ENCODE measurements at regions not wholly inside any gene's neighbourhood (a gene's known extent, or its start where the extent isn't known, plus 50 kb on each side); places are given as distances from the start of the nearest gene placed in this dataset.
"Not testable (repeated sequence)": the region's sequence is repeated elsewhere in the genome, so short reads cannot be mapped to it uniquely, and the experiment has no call there.

DNA sequence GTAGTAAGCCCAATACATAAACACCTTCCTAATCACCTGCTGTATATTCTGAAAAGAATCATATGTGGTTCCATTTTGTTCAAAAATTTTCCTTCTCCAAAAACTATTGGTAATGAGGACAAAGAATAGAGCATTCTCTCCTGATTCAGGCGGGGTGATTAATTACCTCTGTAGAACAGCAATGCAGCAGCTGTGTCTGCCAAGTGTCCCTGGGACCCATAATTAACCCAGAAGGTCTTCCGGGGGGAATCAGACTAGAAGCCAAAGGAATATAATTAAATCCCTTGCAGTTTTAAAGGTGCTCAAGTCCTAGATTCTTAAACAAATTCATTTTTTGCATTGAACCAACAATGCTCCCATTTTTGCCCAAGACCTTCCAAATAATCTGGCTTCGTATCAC is 60.3 kb upstream of the ABLIM1 start:
- Mint-ChIP-seq H3K9me3 (no peaks in the 10 kb centered on the region), H3K27ac (no peak overlapping the region), H3K4me3 (no peak overlapping the region), H3K4me1 (peaks cover 15% of the 10 kb centered on the region), H3K27me3 (ENCODE audit: insufficient read depth) (no peaks in the 10 kb centered on the region), H3K36me3 (ENCODE audit: low read depth) (no peaks in the 10 kb centered on the region)
- 88 to 100% methylated on average over 1 to 3 of the region's 3 CpGs for WGBS, 2 experiments (ENCODE audit: insufficient coverage in 1 of 2, insufficient read length in 1 of 2)
- Histone ChIP-seq H3K27me3 (ENCODE audit: control insufficient read depth, insufficient read depth, low read length, poor library complexity, severe bottlenecking) (no peaks in the 10 kb centered on the region), H3K36me3 (ENCODE audit: control insufficient read depth, insufficient read depth, low read length) (no peaks in the 10 kb centered on the region), H3K4me3 (ENCODE audit: low read length) (no peak overlapping the region), H3K4me1 (ENCODE audit: control insufficient read depth, insufficient read depth, low read length) (no peaks in the 10 kb centered on the region), H3K27ac (ENCODE audit: low read depth, low read length) (no peak overlapping the region), H3K9me3 (ENCODE audit: control insufficient read depth, low read length) (no peaks in the 10 kb centered on the region), H3K9ac (ENCODE audit: extremely low read depth, low read length, poor library complexity, severe bottlenecking) (no peak overlapping the region)
- TF ChIP-seq, protein P1, sequence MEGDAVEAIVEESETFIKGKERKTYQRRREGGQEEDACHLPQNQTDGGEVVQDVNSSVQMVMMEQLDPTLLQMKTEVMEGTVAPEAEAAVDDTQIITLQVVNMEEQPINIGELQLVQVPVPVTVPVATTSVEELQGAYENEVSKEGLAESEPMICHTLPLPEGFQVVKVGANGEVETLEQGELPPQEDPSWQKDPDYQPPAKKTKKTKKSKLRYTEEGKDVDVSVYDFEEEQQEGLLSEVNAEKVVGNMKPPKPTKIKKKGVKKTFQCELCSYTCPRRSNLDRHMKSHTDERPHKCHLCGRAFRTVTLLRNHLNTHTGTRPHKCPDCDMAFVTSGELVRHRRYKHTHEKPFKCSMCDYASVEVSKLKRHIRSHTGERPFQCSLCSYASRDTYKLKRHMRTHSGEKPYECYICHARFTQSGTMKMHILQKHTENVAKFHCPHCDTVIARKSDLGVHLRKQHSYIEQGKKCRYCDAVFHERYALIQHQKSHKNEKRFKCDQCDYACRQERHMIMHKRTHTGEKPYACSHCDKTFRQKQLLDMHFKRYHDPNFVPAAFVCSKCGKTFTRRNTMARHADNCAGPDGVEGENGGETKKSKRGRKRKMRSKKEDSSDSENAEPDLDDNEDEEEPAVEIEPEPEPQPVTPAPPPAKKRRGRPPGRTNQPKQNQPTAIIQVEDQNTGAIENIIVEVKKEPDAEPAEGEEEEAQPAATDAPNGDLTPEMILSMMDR (conservative IDR thresholded peaks at IDR 0.05): no peak
- DNase-seq: no peak

DNA sequence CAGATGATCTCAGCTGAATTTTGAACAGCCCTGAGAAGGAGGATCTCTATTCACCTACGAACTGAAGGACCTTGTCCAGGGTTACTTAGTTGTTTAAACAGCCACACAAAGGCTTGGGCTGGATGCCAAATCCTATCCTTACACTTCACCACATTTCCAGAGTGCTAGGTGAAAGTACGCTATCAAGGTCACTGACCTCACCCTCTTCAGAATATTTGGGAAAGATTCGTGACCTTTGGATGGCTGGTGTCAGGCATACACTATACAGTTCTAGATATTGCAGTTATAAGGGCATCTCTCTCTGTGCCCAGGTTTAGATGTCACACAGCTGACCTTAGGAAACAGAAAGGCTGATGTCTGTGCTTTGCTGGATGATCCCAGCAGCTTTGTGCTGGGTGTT is 61.2 kb upstream of the ABLIM1 start:
- no peak for DNase-seq
- H3K9me3 ChIP-seq (ENCODE audit: control insufficient read depth, low read length): no peaks in the 10 kb centered on the region
- H3K36me3 ChIP-seq (ENCODE audit: control insufficient read depth, insufficient read depth, low read length): no peaks in the 10 kb centered on the region
- H3K4me1 ChIP-seq (ENCODE audit: control insufficient read depth, insufficient read depth, low read length): no peaks in the 10 kb centered on the region
- Mint-ChIP-seq H3K36me3 (ENCODE audit: low read depth) (no peaks in the 10 kb centered on the region), H3K9me3 (no peaks in the 10 kb centered on the region), H3K27me3 (ENCODE audit: insufficient read depth) (no peaks in the 10 kb centered on the region), H3K4me3 (no peak overlapping the region), H3K4me1 (peaks cover 9% of the 10 kb centered on the region), H3K27ac (no peak overlapping the region)
- WGBS, 2 experiments (ENCODE audit: insufficient coverage in 1 of 2, insufficient read length in 1 of 2): 80 to 90% methylated on average over 2 to 3 of the region's 3 CpGs
- H3K27me3 ChIP-seq (ENCODE audit: control insufficient read depth, insufficient read depth, low read length, poor library complexity, severe bottlenecking): no peaks in the 10 kb centered on the region
- H3K4me3 ChIP-seq (ENCODE audit: low read length): no peak overlapping the region
- H3K9ac ChIP-seq (ENCODE audit: extremely low read depth, low read length, poor library complexity, severe bottlenecking): no peak overlapping the region
- TF ChIP-seq, protein P1 (conservative IDR thresholded peaks at IDR 0.05): no peak
- H3K27ac ChIP-seq (ENCODE audit: low read depth, low read length): no peak overlapping the region

DNA sequence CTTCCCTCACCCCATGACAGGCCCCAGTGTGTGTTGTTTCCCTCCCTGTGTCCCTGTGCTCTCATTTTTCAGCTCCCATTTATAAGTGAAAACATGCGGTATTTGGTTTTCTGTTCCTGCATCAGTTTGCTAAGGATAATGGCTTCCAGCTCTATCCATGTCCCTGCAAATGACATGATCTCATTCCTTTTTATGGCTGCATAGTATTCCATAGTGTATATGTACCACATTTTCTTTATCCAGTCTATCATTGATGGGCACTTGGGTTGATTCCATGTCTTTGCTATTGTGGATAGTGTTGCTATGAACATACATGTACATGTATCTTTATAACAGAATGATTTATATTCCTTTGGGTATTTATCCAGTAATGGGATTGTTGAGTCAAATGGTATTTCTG is 61.9 kb upstream of the ABLIM1 start:
- not testable (repeated sequence) for H3K27ac Mint-ChIP-seq; H3K9me3 Mint-ChIP-seq; H3K4me1 ChIP-seq (ENCODE audit: control insufficient read depth, insufficient read depth, low read length); H3K36me3 ChIP-seq (ENCODE audit: control insufficient read depth, insufficient read depth, low read length); DNase-seq; H3K9me3 ChIP-seq (ENCODE audit: control insufficient read depth, low read length); H3K27me3 Mint-ChIP-seq (ENCODE audit: insufficient read depth); H3K4me3 ChIP-seq (ENCODE audit: low read length); H3K4me1 Mint-ChIP-seq; H3K9ac ChIP-seq (ENCODE audit: extremely low read depth, low read length, poor library complexity, severe bottlenecking); H3K4me3 Mint-ChIP-seq; H3K27me3 ChIP-seq (ENCODE audit: control insufficient read depth, insufficient read depth, low read length, poor library complexity, severe bottlenecking); H3K36me3 Mint-ChIP-seq (ENCODE audit: low read depth); H3K27ac ChIP-seq (ENCODE audit: low read depth, low read length)
- 83 to 88% methylated on average over 1 of the region's 1 CpG for WGBS, 2 experiments (ENCODE audit: insufficient coverage in 1 of 2, insufficient read length in 1 of 2)

DNA sequence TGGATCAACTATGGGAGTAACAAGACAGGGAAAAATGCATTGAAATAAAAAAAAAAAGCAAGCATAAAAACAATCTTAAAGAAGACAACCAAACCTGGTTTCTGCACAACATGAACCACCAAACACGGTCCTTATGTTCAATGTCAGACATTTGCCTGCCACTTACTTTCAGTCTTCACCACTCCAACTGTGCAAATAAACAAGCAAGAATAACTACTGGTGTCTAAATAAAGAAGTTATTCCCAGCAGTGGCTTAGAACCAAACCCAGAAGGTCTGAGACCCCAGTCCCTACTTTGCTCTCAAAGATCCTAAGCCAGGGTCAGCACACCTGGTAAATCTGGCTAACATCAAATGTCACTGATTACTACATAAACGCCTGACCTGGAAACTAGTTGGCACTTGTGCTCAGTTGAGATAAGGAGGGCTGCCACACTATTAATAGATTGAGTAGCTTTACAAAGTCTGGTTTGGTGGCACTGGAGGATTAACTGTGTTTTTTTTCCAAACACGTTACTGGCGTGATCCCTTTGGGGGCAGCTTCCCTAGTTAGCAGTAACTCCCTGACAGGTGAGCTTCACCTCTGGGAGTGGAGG is 62.7 kb upstream of the ABLIM1 start:
- H3K27ac Mint-ChIP-seq: no peak overlapping the region

DNA sequence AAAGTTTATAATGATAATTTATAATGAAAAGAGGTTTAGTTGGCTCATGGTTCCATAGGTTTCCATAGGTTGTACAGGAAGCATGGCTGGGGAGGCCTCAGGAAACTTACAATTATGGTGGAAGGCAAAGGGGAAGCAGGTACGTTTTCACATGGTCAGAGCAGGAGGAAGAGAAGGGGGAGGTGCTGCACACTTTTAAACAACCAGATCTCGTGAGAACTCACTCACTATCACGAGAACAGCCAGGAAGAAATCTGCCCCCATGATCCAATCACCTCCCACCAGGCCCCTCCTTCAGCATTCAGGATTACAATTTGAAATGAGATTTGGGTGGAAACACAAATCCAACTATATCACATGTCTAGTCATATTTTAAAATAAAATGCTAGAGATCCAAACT is 64.1 kb upstream of the ABLIM1 start:
- H3K36me3 ChIP-seq (ENCODE audit: control insufficient read depth, insufficient read depth, low read length); H3K36me3 Mint-ChIP-seq (ENCODE audit: low read depth); H3K9ac ChIP-seq (ENCODE audit: extremely low read depth, low read length, poor library complexity, severe bottlenecking); H3K4me1 ChIP-seq (ENCODE audit: control insufficient read depth, insufficient read depth, low read length); H3K4me1 Mint-ChIP-seq; H3K4me3 Mint-ChIP-seq; H3K4me3 ChIP-seq (ENCODE audit: low read length); H3K27ac ChIP-seq (ENCODE audit: low read depth, low read length); DNase-seq; H3K27me3 ChIP-seq (ENCODE audit: control insufficient read depth, insufficient read depth, low read length, poor library complexity, severe bottlenecking); H3K9me3 Mint-ChIP-seq; H3K27me3 Mint-ChIP-seq (ENCODE audit: insufficient read depth); H3K9me3 ChIP-seq (ENCODE audit: control insufficient read depth, low read length); H3K27ac Mint-ChIP-seq: not testable (repeated sequence)
- 82 to 100% methylated on average over 1 to 3 of the region's 3 CpGs for WGBS, 2 experiments (ENCODE audit: insufficient coverage in 1 of 2, insufficient read length in 1 of 2)

More for the DNA sequence above, 62.7 kb upstream of the ABLIM1 start:
- Histone ChIP-seq H3K36me3 (ENCODE audit: control insufficient read depth, insufficient read depth, low read length) (no peaks in the 10 kb centered on the region), H3K4me1 (ENCODE audit: control insufficient read depth, insufficient read depth, low read length) (no peaks in the 10 kb centered on the region), H3K9ac (ENCODE audit: extremely low read depth, low read length, poor library complexity, severe bottlenecking) (no peak overlapping the region), H3K4me3 (ENCODE audit: low read length) (no peak overlapping the region), H3K27me3 (ENCODE audit: control insufficient read depth, insufficient read depth, low read length, poor library complexity, severe bottlenecking) (no peaks in the 10 kb centered on the region), H3K9me3 (ENCODE audit: control insufficient read depth, low read length) (no peaks in the 10 kb centered on the region), H3K27ac (ENCODE audit: low read depth, low read length) (no peak overlapping the region)
- Mint-ChIP-seq H3K4me3 (no peak overlapping the region), H3K9me3 (no peaks in the 10 kb centered on the region), H3K27me3 (ENCODE audit: insufficient read depth) (no peaks in the 10 kb centered on the region), H3K4me1 (peaks cover 2% of the 10 kb centered on the region), H3K36me3 (ENCODE audit: low read depth) (no peaks in the 10 kb centered on the region)
- WGBS, 2 experiments (ENCODE audit: insufficient coverage in 1 of 2, insufficient read length in 1 of 2): 94% methylated on average over 3 to 4 of the region's 4 CpGs
- TF ChIP-seq, protein P1 (conservative IDR thresholded peaks at IDR 0.05): no peak
- no peak for DNase-seq

Measured in endodermal cell (in vitro differentiated cells).